Heart right ventricle (tissue), 16 donors: ENCODE measurements at regions not wholly inside any gene's neighbourhood (a gene's known extent, or its start where the extent isn't known, plus 50 kb on each side); places are given as distances from the start of the nearest gene placed in this dataset.

Experiments used
- ATAC-seq, 8 donors: fragments of 200-7000 bp; cut with Tn5 transposase; one replicate each; pipeline ENCODE4 v1.9.1; 2020; ENCODE audit warnings: mild to moderate bottlenecking in 8 of 8, moderate library complexity in 8 of 8, moderate number of reproducible peaks in 1 of 8
- DNase-seq, 2 donors: peaks; one replicate each; pipeline ENCODE4 v3.0.0-alpha.2; 2020
- H3K27ac ChIP-seq, 10 donors: fragments of 200-600 bp; sonication (generic) in 2 of 10; one replicate each; pipeline versions ENCODE4 v1.5.0 to v1.8.0; 2020 to 2022; ENCODE audit warnings: mild to moderate bottlenecking in 3 of 10
- H3K27me3 ChIP-seq, 7 donors: fragments of 200-600 bp; one replicate each; pipeline ENCODE4 v1.8.0; 2021 to 2022; ENCODE audit warnings: mild to moderate bottlenecking in 2 of 7
- H3K36me3 ChIP-seq, 9 donors: fragments of 200-600 bp; sonication (generic) in 1 of 9; one replicate each; pipeline versions ENCODE4 v1.5.0 to v1.8.0; 2020 to 2022; ENCODE audit warnings: mild to moderate bottlenecking in 2 of 9
- H3K4me1 ChIP-seq, 9 donors: fragments of 200-600 bp; sonication (generic) in 1 of 9; one replicate each; pipeline versions ENCODE4 v1.5.0 to v1.8.0; 2020 to 2022; ENCODE audit warnings: mild to moderate bottlenecking in 4 of 9
- H3K4me3 ChIP-seq, 10 donors: fragments of 200-600 bp; sonication (generic) in 2 of 10; one replicate each; pipeline versions ENCODE4 v1.5.0 to v1.8.0; 2020 to 2022; ENCODE audit warnings: mild to moderate bottlenecking in 7 of 10, moderate library complexity in 2 of 10
- H3K9me3 ChIP-seq, 11 donors: fragments of 200-600 bp in 10 of 11; sonication (generic) in 2 of 11; one replicate each; pipeline versions ENCODE4 v1.5.0 to v1.8.0; 2013 to 2022; ENCODE audit warnings: mild to moderate bottlenecking in 2 of 11, control low read depth in 1 of 11, moderate library complexity in 1 of 11
- CTCF ChIP-seq, 9 donors: fragments of 200-600 bp; sonication (generic) in 2 of 9; IDR thresholded peaks; one replicate each; pipeline versions ENCODE4 v1.5.0 to v1.8.0; 2021 to 2022; ENCODE audit warnings: antibody characterized with exemption in 9 of 9, mild to moderate bottlenecking in 5 of 9, moderate library complexity in 1 of 9
- WGBS, 2 donors: extraction: QIAGEN DNeasy Blood & Tissue Kit; methylation state at CpG; one replicate each; pipeline ENCODE4 v1.1.7; 2013; ENCODE audit warnings: inconsistent platforms in 1 of 2; 5-methylcytosine and 5-hydroxymethylcytosine counted together
- intact Hi-C, 10 donors: fragments of 100-400 bp; cut with DNase I; formaldehyde crosslinking; loops; one replicate each; pipeline versions ENCODE4 v1.11.1 to v1.14.2; 2022
- donor health status: Arrhythmogenic right ventricular cardiomyopathy.
- donor health status: ischemic (EF 13 %, LVEDD 7.1; RV severe dilation, severe dysfunction).
- donor health status: healthy with polysubstance abuse.
- donor health status: DM: no; HTN: yes; CAD: no.
- donor health status: DM: no; HTN: no; CAD: no.
- donor health status: ischemic (EF 25% LVEDD 6.9; RV normal size, moderate dysfunction).
- donor health status: ischemic (EF 25% LVEDD 5.7; RV mildly dilated, moderate dysfunction).
- donor health status: healthy.
- donor health status: DM: yes; HTN: yes; CAD: no.
- donor health status: Ischemic cardiomyopathy.
- donor health status: ischemic (EF 35%, LVEDD 5.7; RV mildly dilated, moderate dysfunction).
- donor health status: nonischemic (EF 11% LVEDD 7.7; RV severe dilation, severe dysfunction).
- donor health status: DM: yes; HTN: yes; CAD: no.
- donor health status: PGD.
- donor health status: ischemic (EF 29% LVEDD 5.4; RV normal size, mild dysfunction).
- donor health status: nonischemic (EF 23%, LVEDD 6.1; RV moderate dilation, normal function).

- no peak overlapping the region for H3K27ac ChIP-seq
- no peaks in the 10 kb centered on the region for H3K27me3 ChIP-seq
- no peaks in the 10 kb centered on the region for H3K4me1 ChIP-seq
- ATAC-seq (peak in 1 of 8 donors; percentile 43), DNase-seq (no peak)
- H3K9me3 ChIP-seq: peaks cover 0 to 6% (median 0%) of the 10 kb centered on the region in 11 donors
- H3K36me3 ChIP-seq: no peaks in the 10 kb centered on the region
- intact Hi-C loops: no loop called here
- WGBS, 2 donors: 49 to 56% methylated on average over 6 of the region's 6 CpGs
- H3K4me3 ChIP-seq: no peak overlapping the region
- no peak for TF ChIP-seq CTCF (IDR thresholded peaks at IDR 0.05)
Observed at GRCh38 chr9:20188616-20189369, 400.0 kb upstream of the SLC24A2 start.

- H3K4me3 ChIP-seq: no peak overlapping the region
- peaks cover 0 to 9% (median 0%) of the 10 kb centered on the region in 11 donors for H3K9me3 ChIP-seq
- WGBS, 2 donors: 46 to 68% methylated on average over 2 of the region's 2 CpGs
- TF ChIP-seq CTCF (IDR thresholded peaks at IDR 0.05): no peak
- ATAC-seq: no peak
- H3K27me3 ChIP-seq: no peaks in the 10 kb centered on the region
- H3K4me1 ChIP-seq: no peaks in the 10 kb centered on the region
- no peak for DNase-seq
- intact Hi-C loops: no loop called here
- H3K36me3 ChIP-seq: no peaks in the 10 kb centered on the region
- no peak overlapping the region for H3K27ac ChIP-seq
Observed at GRCh38 chr9:20187318-20187717, 398.5 kb upstream of the SLC24A2 start.

DNA sequence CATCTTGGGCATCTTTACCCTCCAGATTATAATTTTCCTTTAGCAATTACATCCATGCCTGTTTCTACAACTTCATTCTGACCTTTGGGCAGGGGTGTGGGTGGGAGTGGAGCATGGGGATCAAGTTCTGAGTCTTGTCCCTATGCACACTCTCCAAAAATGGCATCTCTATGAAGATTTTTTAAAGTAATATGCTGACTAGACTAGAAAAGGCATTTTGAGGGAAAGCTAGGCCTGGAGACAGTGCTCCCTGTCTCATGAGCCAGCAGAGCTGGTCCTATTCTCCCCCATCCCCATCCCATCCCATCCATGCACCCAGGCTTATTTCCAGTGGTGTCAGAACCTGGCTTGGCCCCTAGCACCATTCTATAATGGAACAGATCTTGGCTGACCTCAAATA is 398.0 kb upstream of the SLC24A2 start:
- no peak for ATAC-seq

DNA sequence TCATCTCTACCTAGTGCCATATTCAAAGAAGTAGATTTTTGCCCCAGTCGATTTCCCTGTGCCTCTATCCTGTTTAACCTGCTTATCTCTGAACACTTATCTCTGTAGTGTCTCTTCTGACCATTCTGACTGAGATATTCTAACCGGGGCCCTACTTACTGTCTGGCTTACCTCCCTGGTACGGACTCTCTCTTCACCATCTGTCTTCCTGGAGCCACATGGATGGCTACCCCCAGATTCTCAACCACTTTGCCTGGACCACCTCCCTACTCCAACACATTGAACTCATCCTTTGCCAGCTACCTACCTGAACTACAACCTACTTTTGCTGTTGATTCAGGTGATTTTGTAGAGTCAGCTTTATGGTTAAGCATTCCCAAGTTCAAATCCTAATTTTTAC is 397.4 kb upstream of the SLC24A2 start:
- DNase-seq (no peak), ATAC-seq (no peak)
- Histone ChIP-seq H3K27ac (no peak overlapping the region), H3K27me3 (no peaks in the 10 kb centered on the region), H3K9me3 (peaks cover 0 to 12% (median 0%) of the 10 kb centered on the region in 11 donors), H3K4me3 (no peak overlapping the region), H3K36me3 (no peaks in the 10 kb centered on the region), H3K4me1 (no peaks in the 10 kb centered on the region)
- no peak for TF ChIP-seq CTCF (IDR thresholded peaks at IDR 0.05)
- WGBS, 2 donors: 54 to 58% methylated on average over 3 of the region's 3 CpGs
- intact Hi-C loops: no loop called here

More for the DNA sequence above, 398.0 kb upstream of the SLC24A2 start:
- Histone ChIP-seq H3K27me3 (no peaks in the 10 kb centered on the region), H3K4me1 (no peaks in the 10 kb centered on the region), H3K9me3 (peaks cover 0 to 11% (median 0%) of the 10 kb centered on the region in 11 donors), H3K4me3 (no peak overlapping the region), H3K36me3 (no peaks in the 10 kb centered on the region), H3K27ac (no peak overlapping the region)
- no peak for DNase-seq
- intact Hi-C loops: no loop called here
- no peak for TF ChIP-seq CTCF (IDR thresholded peaks at IDR 0.05)
